HG02840 (cell line): ENCODE measurements at regions not wholly inside any gene's neighbourhood (a gene's known extent, or its start where the extent isn't known, plus 50 kb on each side); places are given as distances from the start of the nearest gene placed in this dataset.
"Not testable (repeated sequence)": the region's sequence is repeated elsewhere in the genome, so short reads cannot be mapped to it uniquely, and the experiment has no call there.

ENCODE experiments used
- ATAC-seq: cut with Tn5 transposase; IDR thresholded peaks from one replicate; pipeline ENCODE4 v1.9.1; 2021; ENCODE audit warnings: mild to moderate bottlenecking, moderate library complexity, moderate number of reproducible peaks; ENCODE audit not compliant: unreplicated experiment, low FRiP score

GRCh38 chr10:108592956-108593355, 1330.4 kb downstream of the XPNPEP1 start:
- ATAC-seq, result no peak

- no peak for ATAC-seq
These were observed 1331.9 kb downstream of the XPNPEP1 start for GRCh38 chr10:108591417-108591816.

GRCh38 chr10:108586424-108586823, 1336.9 kb downstream of the XPNPEP1 start:
- no peak for ATAC-seq

- ATAC-seq, result no peak
These were observed 1339.4 kb downstream of the XPNPEP1 start for GRCh38 chr10:108583877-108584276.

GRCh38 chr10:108582888-108583287, 1340.4 kb downstream of the XPNPEP1 start:
- ATAC-seq, result no peak

GRCh38 chr10:108582387-108582786, 1340.9 kb downstream of the XPNPEP1 start:
- ATAC-seq, result no peak

- no peak for ATAC-seq
These were observed 1345.1 kb downstream of the XPNPEP1 start for GRCh38 chr10:108578258-108578657.

GRCh38 chr10:108574233-108574632, 1349.1 kb downstream of the XPNPEP1 start:
- ATAC-seq, result no peak

GRCh38 chr10:108568824-108569223, 1354.5 kb downstream of the XPNPEP1 start:
- ATAC-seq, result no peak

GRCh38 chr10:108567899-108568752, 1355.2 kb downstream of the XPNPEP1 start:
- ATAC-seq, result no peak

- ATAC-seq, result no peak
These were observed 1356.8 kb downstream of the XPNPEP1 start for GRCh38 chr10:108566316-108567107.

- no peak for ATAC-seq
These were observed 1361.2 kb downstream of the XPNPEP1 start for GRCh38 chr10:108562105-108562504.

- ATAC-seq, result no peak
These were observed 1361.7 kb downstream of the XPNPEP1 start for GRCh38 chr10:108561649-108562048.

- ATAC-seq, result no peak
These were observed 1362.8 kb downstream of the XPNPEP1 start for GRCh38 chr10:108560488-108560887.

GRCh38 chr10:108556186-108556585, 1367.1 kb downstream of the XPNPEP1 start:
- ATAC-seq, result no peak

- no peak for ATAC-seq
These were observed 1377.4 kb downstream of the XPNPEP1 start for GRCh38 chr10:108545921-108546320.

GRCh38 chr10:108544500-108545120, 1378.7 kb downstream of the XPNPEP1 start:
- peak; percentile 68 for ATAC-seq

GRCh38 chr10:108533551-108533950, 1369.0 kb upstream of the SORCS1 start:
- ATAC-seq, result not testable (repeated sequence)

- no peak for ATAC-seq
These were observed 1358.7 kb upstream of the SORCS1 start for GRCh38 chr10:108523016-108523800.

- no peak for ATAC-seq
These were observed 1357.5 kb upstream of the SORCS1 start for GRCh38 chr10:108521827-108522492.
